Loucy (cell line): ENCODE measurements at regions not wholly inside any gene's neighbourhood (a gene's known extent, or its start where the extent isn't known, plus 50 kb on each side); places are given as distances from the start of the nearest gene placed in this dataset.

Experiments
- H2AFZ ChIP-seq: fragments of 200-600 bp; sonication (generic); 2 replicates; pipeline ENCODE4 v1.6.0; 2016; ENCODE audit warnings: antibody characterized with exemption, mild to moderate bottlenecking, low read length, moderate library complexity
- H3F3A ChIP-seq: fragments of 200-600 bp; 2 replicates; pipeline ENCODE4 v1.6.0; 2016; ENCODE audit warnings: antibody characterized with exemption, low read depth, mild to moderate bottlenecking
- H3K27me3 ChIP-seq: fragments of 200-600 bp; sonication (generic); 2 replicates; pipeline ENCODE4 v1.6.1; 2014; ENCODE audit warnings: low read length, mild to moderate bottlenecking; ENCODE audit not compliant: insufficient read depth, poor library complexity, severe bottlenecking
- H3K36me3 ChIP-seq: fragments of 200-600 bp; sonication (generic); 2 replicates; pipeline ENCODE4 v1.6.1; 2016; ENCODE audit warnings: low read length; ENCODE audit not compliant: insufficient read depth
- H3K4me1 ChIP-seq: fragments of 200-600 bp; sonication (generic); 2 replicates; pipeline ENCODE4 v1.5.1; 2014; ENCODE audit warnings: low read length, mild to moderate bottlenecking; ENCODE audit not compliant: insufficient read depth, poor library complexity, severe bottlenecking
- H3K4me2 ChIP-seq: fragments of 200-600 bp; sonication (generic); 2 replicates; pipeline ENCODE4 v1.6.0; 2014; ENCODE audit warnings: antibody characterized with exemption, low read length, low read depth, mild to moderate bottlenecking; ENCODE audit not compliant: poor library complexity, severe bottlenecking
- H3K4me3 ChIP-seq: fragments of 200-600 bp; sonication (generic); 2 replicates; pipeline ENCODE4 v1.5.1; 2014; ENCODE audit warnings: low read length, mild to moderate bottlenecking, mixed read lengths; ENCODE audit not compliant: poor library complexity, severe bottlenecking
- H3K79me2 ChIP-seq: fragments of 200-600 bp; sonication (generic); 2 replicates; pipeline ENCODE4 v1.6.1; 2014; ENCODE audit warnings: low read length; ENCODE audit not compliant: insufficient read depth
- H3K9ac ChIP-seq: fragments of 200-600 bp; sonication (generic); 2 replicates; pipeline ENCODE4 v1.6.0; 2014; ENCODE audit warnings: mild to moderate bottlenecking, low read depth, low read length, moderate library complexity; ENCODE audit not compliant: poor library complexity, severe bottlenecking
- H3K9me2 ChIP-seq: fragments of 200-600 bp; sonication (generic); replicated peaks from 2 replicates; pipeline ENCODE4 v1.6.1; 2016; ENCODE audit warnings: low read depth, low read length, mixed read lengths
- H3K9me3 ChIP-seq: fragments of 200-600 bp; sonication (generic); 2 replicates; pipeline ENCODE4 v1.6.1; 2014; ENCODE audit warnings: mild to moderate bottlenecking, antibody characterized with exemption, low read length, low read depth; ENCODE audit not compliant: insufficient read depth
- H4K20me1 ChIP-seq: fragments of 200-600 bp; sonication (generic); 2 replicates; pipeline ENCODE4 v1.6.0; 2014; ENCODE audit warnings: antibody characterized with exemption, low read length, mild to moderate bottlenecking; ENCODE audit not compliant: insufficient read depth, poor library complexity, severe bottlenecking
- CTCF ChIP-seq: fragments of 200-600 bp; sonication (generic); conservative IDR thresholded peaks from 2 replicates; pipeline ENCODE4 v1.5.1; 2014; ENCODE audit warnings: mild to moderate bottlenecking, antibody characterized with exemption, low read length
- EZH2phosphoT487 ChIP-seq: fragments of 200-600 bp; IDR thresholded peaks from 2 replicates; pipeline ENCODE4 v1.6.1; 2018; ENCODE audit warnings: antibody characterized with exemption, mild to moderate bottlenecking, moderate library complexity, borderline replicate concordance

GRCh38 chr15:47301481-47301880, 415.8 kb upstream of the SEMA6D start:
- Histone ChIP-seq H3K4me2 (no peak overlapping the region), H3K9me2 (no peaks in the 10 kb centered on the region), H3K9me3 (no peaks in the 10 kb centered on the region), H3K4me1 (no peaks in the 10 kb centered on the region), H3K4me3 (no peak overlapping the region), H3K27me3 (no peaks in the 10 kb centered on the region), H3K9ac (no peak overlapping the region), H2AFZ (no peak overlapping the region), H3F3A (no peaks in the 10 kb centered on the region), H3K79me2 (no peaks in the 10 kb centered on the region), H3K36me3 (no peaks in the 10 kb centered on the region), H4K20me1 (no peaks in the 10 kb centered on the region)
- TF ChIP-seq CTCF (no peak), EZH2phosphoT487 (no peak)

- Histone ChIP-seq H3K9me2 (no peaks in the 10 kb centered on the region), H3F3A (no peaks in the 10 kb centered on the region), H3K36me3 (no peaks in the 10 kb centered on the region), H4K20me1 (no peaks in the 10 kb centered on the region), H3K9ac (no peak overlapping the region), H3K9me3 (no peaks in the 10 kb centered on the region), H3K79me2 (no peaks in the 10 kb centered on the region), H2AFZ (no peak overlapping the region), H3K4me1 (no peaks in the 10 kb centered on the region), H3K4me2 (no peak overlapping the region), H3K27me3 (no peaks in the 10 kb centered on the region), H3K4me3 (no peak overlapping the region)
- TF ChIP-seq CTCF (no peak), EZH2phosphoT487 (no peak)
These were observed 412.6 kb upstream of the SEMA6D start for GRCh38 chr15:47304656-47305055.

GRCh38 chr15:47312161-47312560, 405.1 kb upstream of the SEMA6D start:
- H3K4me1 ChIP-seq, result no peaks in the 10 kb centered on the region
- no peak overlapping the region for H2AFZ ChIP-seq
- TF ChIP-seq EZH2phosphoT487, result no peak
- no peak for TF ChIP-seq CTCF
- no peaks in the 10 kb centered on the region for H4K20me1 ChIP-seq
- no peaks in the 10 kb centered on the region for H3F3A ChIP-seq
- no peak overlapping the region for H3K9ac ChIP-seq
- no peaks in the 10 kb centered on the region for H3K9me3 ChIP-seq
- no peaks in the 10 kb centered on the region for H3K36me3 ChIP-seq
- no peak overlapping the region for H3K4me2 ChIP-seq
- no peaks in the 10 kb centered on the region for H3K79me2 ChIP-seq
- no peak overlapping the region for H3K4me3 ChIP-seq
- H3K9me2 ChIP-seq, result no peaks in the 10 kb centered on the region
- no peaks in the 10 kb centered on the region for H3K27me3 ChIP-seq
